Colonic mucosa (tissue), 4 donors: ENCODE measurements at regions not wholly inside any gene's neighbourhood (a gene's known extent, or its start where the extent isn't known, plus 50 kb on each side); places are given as distances from the start of the nearest gene placed in this dataset.
A peak's percentile ranks its signal among the peaks of the same experiment; 100 is the strongest.

ENCODE experiments used
- DNase-seq: peaks from one replicate; pipeline ENCODE4 v3.0.0-alpha.2; 2020
- H3K27ac ChIP-seq: fragments of 200-600 bp; one replicate; pipeline ENCODE4 v1.8.0; 2021
- H3K27me3 ChIP-seq: fragments of 200-600 bp; one replicate; pipeline ENCODE4 v1.8.0; 2021
- H3K36me3 ChIP-seq: fragments of 200-600 bp; one replicate; pipeline ENCODE4 v1.8.0; 2021
- H3K4me1 ChIP-seq: fragments of 200-600 bp; one replicate; pipeline ENCODE4 v1.8.0; 2021; ENCODE audit warnings: mild to moderate bottlenecking
- H3K4me3 ChIP-seq: fragments of 200-600 bp; one replicate; pipeline ENCODE4 v1.8.0; 2021
- H3K9ac ChIP-seq, 2 donors: one replicate each; pipeline ENCODE4 v1.7.0; 2013; ENCODE audit warnings: control low read depth in 2 of 2, low read depth in 2 of 2, low read length in 2 of 2
- H3K9me3 ChIP-seq: fragments of 200-600 bp; one replicate; pipeline ENCODE4 v1.8.0; 2021
- CTCF ChIP-seq: fragments of 200-600 bp; IDR thresholded peaks from one replicate; pipeline ENCODE4 v1.8.0; 2022; ENCODE audit warnings: antibody characterized with exemption, mild to moderate bottlenecking
- intact Hi-C: fragments of 100-400 bp; cut with DNase I; formaldehyde crosslinking; loops from one replicate; pipeline ENCODE4 v1.14.1; 2022
- donor health status: healthy.
- donor health status: DM: no; HTN: no; CAD: no.
- donor health status: DM: no; HTN: no; CAD: no.

- Histone ChIP-seq H3K9ac (no peak overlapping the region), H3K4me3 (no peak overlapping the region), H3K4me1 (no peaks in the 10 kb centered on the region), H3K36me3 (no peaks in the 10 kb centered on the region), H3K9me3 (no peaks in the 10 kb centered on the region), H3K27me3 (peaks cover 4% of the 10 kb centered on the region), H3K27ac (no peak overlapping the region)
- no peak for TF ChIP-seq CTCF
- DNase-seq: no peak
- intact Hi-C loops: no loop called here
Measured at GRCh38 chrX:42020225-42020624, 96.9 kb upstream of the CASK start.

GRCh38 chrX:42017971-42018370, 94.6 kb upstream of the CASK start:
- H3K27ac ChIP-seq: no peak overlapping the region
- no peaks in the 10 kb centered on the region for H3K36me3 ChIP-seq

GRCh38 chrX:42000836-42001235, 77.5 kb upstream of the CASK start:
- no peak overlapping the region for H3K4me3 ChIP-seq
- intact Hi-C loops: no loop called here
- DNase-seq: no peak
- H3K27ac ChIP-seq: no peak overlapping the region
- H3K36me3 ChIP-seq: no peaks in the 10 kb centered on the region
- H3K9me3 ChIP-seq: no peaks in the 10 kb centered on the region
- H3K9ac ChIP-seq: no peak overlapping the region
- no peaks in the 10 kb centered on the region for H3K4me1 ChIP-seq
- no peak for TF ChIP-seq CTCF
- H3K27me3 ChIP-seq: no peaks in the 10 kb centered on the region

More at GRCh38 chrX:42017971-42018370, 94.6 kb upstream of the CASK start:
- DNase-seq: no peak
- intact Hi-C loops: no loop called here
- Histone ChIP-seq H3K27me3 (peaks cover 4% of the 10 kb centered on the region), H3K4me3 (no peak overlapping the region), H3K9me3 (no peaks in the 10 kb centered on the region), H3K4me1 (no peaks in the 10 kb centered on the region), H3K9ac (no peak overlapping the region)
- no peak for TF ChIP-seq CTCF

GRCh38 chrX:41984628-41985027, 61.3 kb upstream of the CASK start:
- no peak overlapping the region for H3K9ac ChIP-seq

GRCh38 chrX:41982953-41983352, 59.6 kb upstream of the CASK start:
- no peak for TF ChIP-seq CTCF

More at GRCh38 chrX:41984628-41985027, 61.3 kb upstream of the CASK start:
- TF ChIP-seq CTCF: no peak
- Histone ChIP-seq H3K4me1 (no peaks in the 10 kb centered on the region), H3K27ac (no peak overlapping the region), H3K4me3 (no peak overlapping the region), H3K36me3 (no peaks in the 10 kb centered on the region), H3K9me3 (no peaks in the 10 kb centered on the region), H3K27me3 (no peaks in the 10 kb centered on the region)
- intact Hi-C loops: no loop called here
- peak; percentile 53 for DNase-seq

More at GRCh38 chrX:41982953-41983352, 59.6 kb upstream of the CASK start:
- intact Hi-C loops: no loop called here
- H3K27ac ChIP-seq: no peak overlapping the region
- H3K4me3 ChIP-seq: no peak overlapping the region
- no peaks in the 10 kb centered on the region for H3K27me3 ChIP-seq
- H3K4me1 ChIP-seq: no peaks in the 10 kb centered on the region
- H3K36me3 ChIP-seq: no peaks in the 10 kb centered on the region
- DNase-seq: no peak
- no peak overlapping the region for H3K9ac ChIP-seq
- H3K9me3 ChIP-seq: no peaks in the 10 kb centered on the region
